KMS-11 (cell line): ENCODE measurements at regions not wholly inside any gene's neighbourhood (a gene's known extent, or its start where the extent isn't known, plus 50 kb on each side); places are given as distances from the start of the nearest gene placed in this dataset.

Experiments
- H2AFZ ChIP-seq: fragments of 200-600 bp; sonication (generic); 2 replicates; pipeline ENCODE4 v1.6.1; 2016; ENCODE audit warnings: antibody characterized with exemption, mixed run types, low read depth
- H3K27ac ChIP-seq: fragments of 200-600 bp; sonication (generic); 2 replicates; pipeline ENCODE4 v1.6.1; 2016; ENCODE audit warnings: mild to moderate bottlenecking, mixed run types
- H3K27me3 ChIP-seq: fragments of 200-600 bp; sonication (generic); 2 replicates; pipeline ENCODE4 v1.6.1; 2017; ENCODE audit warnings: mild to moderate bottlenecking, low read depth, mixed run types, moderate library complexity; ENCODE audit not compliant: insufficient read depth
- H3K36me3 ChIP-seq: fragments of 200-600 bp; sonication (generic); 2 replicates; pipeline ENCODE4 v1.6.1; 2017; ENCODE audit warnings: mild to moderate bottlenecking, mixed run types; ENCODE audit not compliant: insufficient read depth
- H3K4me1 ChIP-seq: fragments of 200-600 bp; sonication (generic); 2 replicates; pipeline ENCODE4 v1.6.1; 2016; ENCODE audit warnings: mild to moderate bottlenecking, low read depth, mixed run types; ENCODE audit not compliant: poor library complexity, severe bottlenecking
- H3K4me2 ChIP-seq: fragments of 200-600 bp; sonication (generic); 2 replicates; pipeline ENCODE4 v1.7.0; 2016; ENCODE audit warnings: mild to moderate bottlenecking, mixed run types
- H3K4me3 ChIP-seq: fragments of 200-600 bp; sonication (generic); IDR thresholded peaks from 2 replicates; pipeline ENCODE4 v1.6.1; 2017; ENCODE audit warnings: low read depth, low read length, mixed read lengths; ENCODE audit not compliant: insufficient read depth
- H3K79me2 ChIP-seq: fragments of 200-600 bp; sonication (generic); 2 replicates; pipeline ENCODE4 v1.6.1; 2016; ENCODE audit warnings: low read depth, mixed run types; ENCODE audit not compliant: insufficient read depth
- H3K9ac ChIP-seq: fragments of 200-600 bp; sonication (generic); 2 replicates; pipeline ENCODE4 v1.6.1; 2016; ENCODE audit warnings: mild to moderate bottlenecking, mixed run types
- H4K20me1 ChIP-seq: fragments of 200-600 bp; sonication (generic); 2 replicates; pipeline ENCODE4 v1.6.1; 2016; ENCODE audit warnings: mild to moderate bottlenecking, mixed run types; ENCODE audit not compliant: insufficient read depth
- TF ChIP-seq, protein P1 (sequence below): fragments of 200-600 bp; sonication (generic); conservative IDR thresholded peaks from 2 replicates; pipeline ENCODE4 v1.6.1; 2017; ENCODE audit warnings: low read depth, mild to moderate bottlenecking, antibody characterized with exemption, low read length, moderate library complexity, mixed read lengths

DNA sequence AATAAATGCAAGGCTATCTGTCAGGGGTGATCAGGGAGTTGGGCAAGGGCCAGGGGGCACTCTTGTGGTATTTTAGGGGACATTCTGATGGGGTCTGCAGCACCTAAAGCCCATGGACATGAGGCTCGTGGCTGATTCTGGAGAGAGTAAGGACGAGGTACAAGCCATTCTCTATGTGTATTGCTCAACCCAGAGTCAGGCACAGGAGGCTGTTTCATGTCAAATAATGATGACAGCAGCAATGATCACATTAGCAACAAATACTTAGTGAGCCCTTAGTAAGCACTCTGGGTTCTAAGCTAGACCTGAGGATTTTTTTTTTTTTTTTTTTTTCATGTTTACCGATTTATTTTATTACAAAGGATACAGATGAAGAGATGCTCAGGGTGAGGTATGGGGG lies 83.5 kb upstream of the THY1 start:
- TF ChIP-seq, protein P1, sequence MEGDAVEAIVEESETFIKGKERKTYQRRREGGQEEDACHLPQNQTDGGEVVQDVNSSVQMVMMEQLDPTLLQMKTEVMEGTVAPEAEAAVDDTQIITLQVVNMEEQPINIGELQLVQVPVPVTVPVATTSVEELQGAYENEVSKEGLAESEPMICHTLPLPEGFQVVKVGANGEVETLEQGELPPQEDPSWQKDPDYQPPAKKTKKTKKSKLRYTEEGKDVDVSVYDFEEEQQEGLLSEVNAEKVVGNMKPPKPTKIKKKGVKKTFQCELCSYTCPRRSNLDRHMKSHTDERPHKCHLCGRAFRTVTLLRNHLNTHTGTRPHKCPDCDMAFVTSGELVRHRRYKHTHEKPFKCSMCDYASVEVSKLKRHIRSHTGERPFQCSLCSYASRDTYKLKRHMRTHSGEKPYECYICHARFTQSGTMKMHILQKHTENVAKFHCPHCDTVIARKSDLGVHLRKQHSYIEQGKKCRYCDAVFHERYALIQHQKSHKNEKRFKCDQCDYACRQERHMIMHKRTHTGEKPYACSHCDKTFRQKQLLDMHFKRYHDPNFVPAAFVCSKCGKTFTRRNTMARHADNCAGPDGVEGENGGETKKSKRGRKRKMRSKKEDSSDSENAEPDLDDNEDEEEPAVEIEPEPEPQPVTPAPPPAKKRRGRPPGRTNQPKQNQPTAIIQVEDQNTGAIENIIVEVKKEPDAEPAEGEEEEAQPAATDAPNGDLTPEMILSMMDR: no peak
- Histone ChIP-seq H3K4me2 (no peak overlapping the region), H3K4me3 (no peak overlapping the region), H3K79me2 (no peaks in the 10 kb centered on the region), H4K20me1 (no peaks in the 10 kb centered on the region), H2AFZ (no peak overlapping the region), H3K9ac (no peak overlapping the region), H3K36me3 (no peaks in the 10 kb centered on the region), H3K4me1 (peaks cover 11% of the 10 kb centered on the region), H3K27me3 (no peaks in the 10 kb centered on the region), H3K27ac (no peak overlapping the region)

DNA sequence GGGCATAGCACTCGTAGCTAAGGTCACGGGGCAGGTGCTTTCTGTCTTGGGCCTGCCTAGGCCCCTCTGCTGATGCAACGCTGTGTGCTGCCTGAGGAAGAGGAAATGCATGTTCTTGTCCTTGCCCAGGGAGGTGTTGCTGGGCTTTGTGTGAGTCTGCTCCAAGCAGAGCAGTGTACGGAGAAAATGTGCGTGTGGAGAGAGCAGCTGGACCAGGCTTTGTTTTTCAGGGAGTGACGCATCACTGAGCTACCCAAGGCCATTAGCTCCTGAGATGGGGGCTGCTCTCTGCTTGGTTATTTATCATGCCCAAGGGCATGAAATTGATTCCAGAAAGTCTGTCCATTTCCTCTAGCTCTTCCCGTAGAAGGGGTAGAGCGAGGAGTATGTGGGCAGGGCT lies 82.9 kb upstream of the THY1 start:
- Histone ChIP-seq H3K79me2 (no peaks in the 10 kb centered on the region), H3K27ac (no peak overlapping the region), H3K36me3 (no peaks in the 10 kb centered on the region), H4K20me1 (no peaks in the 10 kb centered on the region), H2AFZ (no peak overlapping the region), H3K4me1 (peaks cover 11% of the 10 kb centered on the region), H3K27me3 (no peaks in the 10 kb centered on the region), H3K4me3 (no peak overlapping the region), H3K4me2 (no peak overlapping the region), H3K9ac (no peak overlapping the region)
- TF ChIP-seq, protein P1: no peak

DNA sequence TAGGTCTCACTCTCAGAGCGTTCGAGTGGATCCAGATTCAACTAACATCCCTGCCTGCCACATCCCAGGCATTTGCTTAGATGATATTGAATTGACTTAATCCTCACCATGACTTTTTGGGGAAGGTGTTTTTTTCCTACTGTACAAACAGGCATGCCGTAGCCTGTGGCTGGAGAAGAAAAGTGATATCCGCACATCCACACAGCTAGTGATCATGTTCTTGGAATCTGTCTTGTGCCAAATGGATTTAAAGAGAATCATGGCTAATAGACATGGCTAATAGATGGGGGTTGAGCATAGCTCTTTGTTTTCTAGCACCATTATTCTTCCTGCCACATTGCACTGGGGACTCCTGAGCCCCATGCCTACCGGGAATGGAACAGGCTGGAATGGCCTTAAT lies 82.1 kb upstream of the THY1 start:
- H3K27me3 ChIP-seq: no peaks in the 10 kb centered on the region
- TF ChIP-seq, protein P1: no peak
- H3K4me2 ChIP-seq: no peak overlapping the region
- H3K9ac ChIP-seq: no peak overlapping the region
- no peaks in the 10 kb centered on the region for H4K20me1 ChIP-seq
- no peak overlapping the region for H3K4me3 ChIP-seq
- peaks cover 7% of the 10 kb centered on the region for H3K4me1 ChIP-seq
- no peaks in the 10 kb centered on the region for H3K36me3 ChIP-seq
- H3K27ac ChIP-seq: no peak overlapping the region
- no peaks in the 10 kb centered on the region for H3K79me2 ChIP-seq
- H2AFZ ChIP-seq: no peak overlapping the region

DNA sequence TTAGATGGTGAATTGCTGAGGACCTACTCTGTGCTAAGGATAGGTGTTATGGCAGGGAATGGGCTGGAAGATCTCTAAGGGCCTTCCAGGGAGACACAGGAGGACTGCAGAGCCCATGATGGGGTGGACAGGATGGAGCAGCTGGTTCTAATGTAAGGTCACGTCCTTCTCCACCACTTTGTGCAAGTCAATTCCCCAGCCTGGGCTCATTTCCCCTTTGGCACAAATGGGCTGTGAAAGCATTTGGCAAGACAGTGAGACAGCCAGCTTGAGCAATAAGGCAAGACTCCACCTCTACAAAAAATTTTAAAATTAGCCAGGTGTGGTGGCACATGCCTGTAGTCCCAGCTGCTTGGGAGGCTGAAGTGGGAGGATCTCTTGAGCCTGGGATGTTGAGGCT lies 81.4 kb upstream of the THY1 start:
- Histone ChIP-seq H3K79me2 (no peaks in the 10 kb centered on the region), H3K9ac (no peak overlapping the region), H3K4me1 (no peaks in the 10 kb centered on the region), H3K4me3 (no peak overlapping the region), H2AFZ (no peak overlapping the region), H3K36me3 (no peaks in the 10 kb centered on the region), H3K27me3 (no peaks in the 10 kb centered on the region), H4K20me1 (no peaks in the 10 kb centered on the region), H3K27ac (no peak overlapping the region), H3K4me2 (no peak overlapping the region)
- TF ChIP-seq, protein P1: no peak
